ENCODE measurements at regions not wholly inside any gene's neighbourhood (a gene's known extent, or its start where the extent isn't known, plus 50 kb on each side); places are given as distances from the start of the nearest gene placed in this dataset.
"Not testable (repeated sequence)": the region's sequence is repeated elsewhere in the genome, so short reads cannot be mapped to it uniquely, and the experiment has no call there.

DNA sequence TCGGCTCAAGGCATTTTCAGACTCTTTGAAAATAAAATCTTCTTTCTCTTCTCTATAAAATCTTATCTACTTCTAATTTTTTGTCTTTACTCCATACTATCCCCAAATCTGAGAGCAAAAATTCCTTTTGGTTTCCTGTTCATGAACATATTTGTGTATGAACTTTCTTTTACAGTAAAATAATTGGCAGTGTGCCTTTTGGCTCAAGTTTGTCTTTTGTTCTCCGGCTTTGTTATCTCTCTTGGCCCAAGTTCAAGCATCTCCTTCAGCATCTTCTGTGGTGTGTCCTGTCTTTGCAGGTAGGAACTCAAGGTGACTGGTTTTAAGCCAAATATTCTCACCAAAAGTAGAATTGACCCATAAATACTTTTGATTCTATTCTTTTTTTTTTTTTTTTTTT is 276.6 kb upstream of the FAT1 start:
- DNase-seq = no peak

DNA sequence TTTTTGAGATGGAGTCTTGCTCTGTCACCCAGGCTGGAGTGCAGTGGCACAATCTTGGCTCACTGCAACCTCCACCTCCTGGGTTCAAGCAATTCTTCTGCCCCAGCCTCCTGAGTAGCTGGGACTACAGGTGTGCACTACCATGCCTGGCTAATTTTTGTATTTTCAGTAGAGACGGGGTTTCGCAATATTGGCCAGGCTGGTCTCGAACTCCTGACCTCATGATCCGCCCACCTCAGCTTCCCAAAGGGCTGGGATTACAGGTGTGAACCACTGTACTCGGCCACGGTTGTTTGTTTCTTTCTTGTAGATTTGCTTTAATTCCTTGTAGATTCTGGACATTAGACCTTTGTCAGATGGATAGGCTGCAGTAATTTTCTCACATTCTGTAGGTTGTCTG is 278.5 kb upstream of the FAT1 start:
- not testable (repeated sequence) for DNase-seq

DNA sequence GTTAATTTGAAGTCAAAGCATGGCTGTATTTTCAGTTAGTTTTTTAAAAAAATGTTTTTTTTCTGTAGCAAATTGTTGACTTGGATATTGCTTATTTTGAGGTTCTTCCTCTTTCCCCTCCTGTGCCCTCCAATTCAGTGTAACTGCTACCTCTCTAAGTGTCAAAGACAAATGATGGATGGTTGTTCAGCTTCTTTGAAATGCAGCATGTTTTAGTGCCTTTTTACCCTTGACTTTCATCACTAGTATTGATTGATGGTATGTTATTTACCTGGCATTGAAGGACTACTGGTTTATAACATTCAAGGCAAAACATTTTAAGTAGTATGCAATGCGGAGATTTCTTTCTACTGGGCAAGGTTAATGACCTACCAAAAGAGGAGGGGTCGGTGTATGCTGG is 281.0 kb upstream of the FAT1 start:
- DNase-seq = no peak

DNA sequence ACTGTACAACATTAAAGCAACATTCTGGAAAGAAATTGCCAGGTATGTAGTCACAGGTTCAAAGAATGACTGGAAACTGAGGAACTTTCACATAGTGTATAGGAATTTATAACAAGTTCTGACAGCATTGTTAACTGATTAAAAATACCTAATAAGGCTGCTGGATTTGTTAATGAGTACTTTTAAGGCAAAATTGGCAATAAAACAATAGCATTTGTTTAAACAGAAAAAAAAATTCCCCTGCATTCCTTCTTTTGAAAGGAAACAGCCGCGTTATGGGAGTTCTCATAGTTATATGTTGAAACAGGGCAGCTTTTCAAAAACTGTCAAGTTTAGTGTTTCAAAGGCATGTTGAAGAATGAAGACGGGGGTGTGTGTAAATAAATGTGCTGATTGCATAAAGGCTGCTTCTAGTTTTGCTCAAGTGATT is 282.5 kb upstream of the FAT1 start:
- DNase-seq = no peak

- no peak for DNase-seq
Observed at GRCh38 chr4:187010052-187010451, 286.4 kb upstream of the FAT1 start.

DNA sequence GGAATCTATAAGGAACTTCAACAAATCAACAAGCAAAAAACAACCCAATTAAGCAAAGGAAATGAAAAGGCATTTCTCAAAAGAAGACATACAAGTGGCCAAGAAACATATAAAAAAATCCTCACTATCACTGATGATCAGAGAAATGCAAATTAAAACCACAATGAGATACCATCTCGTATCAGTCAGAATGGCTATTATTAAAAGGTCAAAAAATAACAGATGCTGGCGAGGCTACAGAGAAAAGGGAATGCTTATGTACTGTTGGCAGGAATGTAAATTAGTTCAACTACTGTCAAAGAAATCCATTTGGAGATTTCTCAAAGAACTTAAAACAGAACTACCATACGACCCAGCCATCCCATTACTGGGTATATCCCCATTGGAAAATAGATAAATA is 292.4 kb upstream of the FAT1 start:
- no peak for DNase-seq

DNA sequence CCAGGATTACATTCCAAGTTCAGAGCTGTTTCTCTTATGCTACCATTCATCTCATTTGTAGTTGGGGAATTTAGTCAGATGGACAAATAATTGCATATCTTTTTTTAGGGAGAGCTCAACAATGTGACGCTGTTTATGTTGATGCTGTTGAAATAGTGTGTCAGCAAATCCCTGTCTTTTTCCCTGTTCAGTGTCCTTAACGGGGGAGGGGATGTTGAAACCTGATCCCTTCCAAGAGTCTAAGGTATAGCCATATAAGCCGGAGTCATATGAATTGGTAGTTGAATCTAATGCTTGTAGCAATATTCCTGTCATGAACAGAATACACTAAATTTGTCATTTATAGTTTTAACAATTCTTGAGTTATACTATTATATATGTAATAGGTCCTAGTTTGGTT is 293.5 kb upstream of the FAT1 start:
- DNase-seq = no peak

GRCh38 chr4:187019896-187020295 is 296.2 kb upstream of the FAT1 start:
- no peak for DNase-seq

- DNase-seq = no peak
Observed at GRCh38 chr4:187020676-187021075, 297.0 kb upstream of the FAT1 start.

DNA sequence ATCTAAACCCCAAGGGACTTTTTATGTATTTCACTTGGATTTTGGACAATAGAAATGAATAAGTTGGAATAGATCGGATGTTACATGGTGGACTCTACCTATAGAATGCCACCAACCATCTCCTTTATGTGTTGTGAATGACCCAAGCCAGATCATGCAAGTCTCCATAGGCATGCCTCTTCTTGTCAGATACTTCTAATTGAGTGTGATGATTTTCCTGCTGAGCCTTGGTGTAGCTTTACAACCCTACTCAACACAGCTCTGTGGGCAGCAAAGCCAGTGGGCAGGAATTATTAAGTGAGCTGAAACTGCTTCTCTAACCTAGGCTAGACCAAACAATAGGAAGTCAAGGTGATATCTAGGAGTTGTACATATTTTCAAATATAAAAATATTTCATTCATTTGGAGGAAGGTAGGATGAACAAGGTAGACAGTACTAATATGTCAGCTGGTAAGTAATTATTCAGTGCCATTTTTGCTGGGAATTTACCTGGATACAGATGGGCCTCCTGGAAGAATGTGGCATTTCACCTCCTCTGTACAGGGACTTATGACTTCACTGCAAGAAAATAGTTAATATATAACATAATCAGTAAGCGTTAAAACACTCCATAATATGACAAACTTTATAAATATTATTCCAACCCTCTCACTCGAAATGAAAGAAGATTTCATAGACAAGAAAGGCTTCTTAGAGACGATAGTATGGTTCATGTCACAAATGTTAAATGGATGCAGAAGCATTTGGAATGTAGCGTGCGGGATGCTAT is 298.0 kb upstream of the FAT1 start:
- DNase-seq = no peak

DNA sequence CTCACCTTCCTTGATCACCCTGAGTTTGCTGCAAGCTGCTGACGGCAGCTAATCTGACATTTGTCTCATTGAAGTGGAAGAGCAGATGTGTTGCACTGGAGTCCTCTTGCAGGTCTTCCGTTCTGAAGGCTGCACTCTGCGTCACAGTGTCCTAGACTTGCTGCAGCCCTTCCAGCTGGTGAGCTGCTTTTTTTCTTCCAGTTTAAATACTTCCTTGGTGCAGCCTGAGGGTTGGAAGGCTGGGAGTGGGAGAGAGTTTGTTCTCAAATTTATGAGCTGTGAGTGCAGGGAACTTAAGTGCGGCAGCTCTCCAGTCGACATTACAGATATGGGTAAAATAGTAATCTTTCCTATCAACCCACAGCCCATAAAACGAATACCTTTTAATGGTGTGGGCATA is 303.6 kb upstream of the FAT1 start:
- DNase-seq = no peak

- DNase-seq = no peak
Observed at GRCh38 chr4:187042251-187042650, 318.6 kb upstream of the FAT1 start.

- DNase-seq = no peak
Observed at GRCh38 chr4:187046471-187046870, 322.8 kb upstream of the FAT1 start.

GRCh38 chr4:187059021-187059420 is 335.4 kb upstream of the FAT1 start:
- DNase-seq = no peak

DNA sequence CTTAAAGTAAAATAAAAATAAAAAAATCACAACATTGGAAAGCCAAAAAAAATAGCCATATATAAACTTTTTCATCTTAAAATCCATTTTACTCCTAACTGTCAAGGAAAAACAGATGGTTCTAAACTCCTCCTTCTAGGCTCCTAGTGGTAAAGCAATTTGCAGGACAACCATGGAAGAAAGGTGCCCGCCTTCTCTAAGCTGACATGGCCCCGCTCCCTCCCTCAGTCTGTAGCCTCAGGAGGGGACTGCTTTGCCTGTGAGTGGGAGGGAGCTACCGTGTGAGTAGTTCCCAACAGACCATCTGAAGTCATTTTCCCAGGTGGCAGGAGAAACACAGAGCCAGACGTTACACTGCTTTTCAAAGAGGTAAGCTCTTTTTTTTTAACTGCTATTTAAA is 336.2 kb upstream of the FAT1 start:
- DNase-seq = no peak

DNA sequence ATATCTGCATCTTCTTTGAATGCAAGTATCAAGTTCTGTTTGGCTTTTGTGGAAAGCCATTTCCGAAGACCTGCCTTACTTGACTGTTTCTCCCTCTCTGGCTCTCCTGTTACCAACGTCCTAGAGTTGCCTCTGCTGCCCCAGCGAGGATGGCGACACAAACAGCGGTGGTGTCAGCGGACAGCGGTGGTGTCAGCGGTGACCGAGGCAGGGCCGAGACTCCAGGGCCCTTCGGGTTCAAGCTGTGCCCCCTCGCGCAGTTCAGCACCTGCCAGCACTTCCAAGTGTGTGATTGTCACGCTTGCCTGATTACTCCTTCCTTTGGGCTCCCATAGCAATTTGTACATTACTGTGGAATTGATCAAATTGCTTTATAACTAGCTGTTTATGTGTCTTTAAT is 336.9 kb upstream of the FAT1 start:
- DNase-seq = no peak

- no peak for DNase-seq
Observed at GRCh38 chr4:187063251-187063650, 339.6 kb upstream of the FAT1 start.

GRCh38 chr4:187064033-187064432 is 340.4 kb upstream of the FAT1 start:
- DNase-seq = no peak

DNA sequence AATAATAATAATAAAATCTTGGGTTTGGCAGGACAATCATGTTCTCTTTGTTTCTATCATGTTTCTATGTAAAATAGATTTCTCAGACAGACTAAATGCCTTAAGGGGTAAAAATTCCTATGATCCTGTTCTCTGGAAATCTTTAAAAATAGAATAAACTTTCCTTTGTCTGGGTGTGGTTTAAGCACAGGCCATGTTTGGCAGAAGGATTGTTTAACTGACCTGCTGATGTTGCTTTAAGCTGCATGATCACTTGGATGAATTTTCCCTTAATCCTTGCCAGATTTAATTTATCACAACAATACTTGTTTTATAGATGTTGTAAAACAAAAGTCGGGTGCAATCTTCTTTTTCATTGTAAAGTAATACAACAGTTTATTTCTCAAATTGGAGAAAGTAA is 341.7 kb upstream of the FAT1 start:
- DNase-seq = no peak

GRCh38 chr4:187065806-187066205 is 342.1 kb upstream of the FAT1 start:
- no peak for DNase-seq

DNA sequence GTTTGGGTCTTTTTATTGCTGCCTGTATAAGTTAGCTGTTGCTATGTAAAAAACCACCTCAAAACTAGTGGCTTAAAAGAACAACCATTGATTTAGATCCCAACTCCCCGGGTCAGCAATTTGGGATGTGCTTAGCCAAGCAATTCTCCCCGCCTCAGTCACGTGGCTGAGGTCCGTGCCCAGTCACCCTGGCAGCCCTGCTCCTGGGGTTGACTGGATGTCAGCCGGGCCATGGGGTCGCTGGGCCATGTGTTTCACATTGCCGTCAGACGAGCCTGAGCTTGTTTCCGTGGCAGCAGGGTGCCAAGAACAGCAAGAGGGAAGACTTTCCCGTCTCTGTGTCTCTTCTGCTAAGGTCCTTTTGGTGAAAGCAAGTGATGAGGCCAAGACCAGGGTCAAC is 345.7 kb upstream of the FAT1 start:
- DNase-seq = no peak

- DNase-seq = no peak
Observed at GRCh38 chr4:187070158-187070557, 346.5 kb upstream of the FAT1 start.

GRCh38 chr4:187070740-187071139 is 347.1 kb upstream of the FAT1 start:
- DNase-seq = no peak

DNA sequence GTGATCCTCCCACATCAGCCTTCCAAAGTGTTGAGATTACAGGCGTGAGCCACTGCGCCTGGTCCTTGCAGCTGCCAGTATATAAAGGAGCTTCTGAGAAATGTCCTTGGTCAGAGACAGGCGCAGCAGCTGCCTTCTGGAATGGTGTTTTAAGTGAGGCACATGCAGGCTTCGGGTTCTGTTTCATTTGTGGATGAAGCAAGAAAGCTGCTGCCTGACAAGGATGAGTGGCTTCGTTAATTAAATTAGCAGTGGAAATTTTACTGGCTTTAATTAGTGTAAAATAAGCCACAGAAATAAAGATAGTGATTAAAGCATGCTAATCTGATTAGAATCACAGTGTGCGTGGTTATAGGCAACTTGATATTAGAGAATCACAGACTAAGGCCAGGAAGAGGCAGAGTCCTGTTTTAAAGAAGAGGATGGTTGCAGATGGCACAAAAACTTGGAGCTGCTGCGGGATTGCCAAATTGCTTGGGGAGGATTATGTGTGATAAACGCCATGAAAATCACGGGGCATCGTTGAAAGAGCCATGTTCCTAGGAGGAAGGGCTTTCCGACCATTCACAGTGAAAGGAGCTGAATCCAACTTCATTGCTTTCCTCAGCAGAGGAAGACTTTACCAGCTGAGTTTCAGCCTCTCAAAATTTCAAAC is 348.4 kb upstream of the FAT1 start:
- no peak for DNase-seq

DNA sequence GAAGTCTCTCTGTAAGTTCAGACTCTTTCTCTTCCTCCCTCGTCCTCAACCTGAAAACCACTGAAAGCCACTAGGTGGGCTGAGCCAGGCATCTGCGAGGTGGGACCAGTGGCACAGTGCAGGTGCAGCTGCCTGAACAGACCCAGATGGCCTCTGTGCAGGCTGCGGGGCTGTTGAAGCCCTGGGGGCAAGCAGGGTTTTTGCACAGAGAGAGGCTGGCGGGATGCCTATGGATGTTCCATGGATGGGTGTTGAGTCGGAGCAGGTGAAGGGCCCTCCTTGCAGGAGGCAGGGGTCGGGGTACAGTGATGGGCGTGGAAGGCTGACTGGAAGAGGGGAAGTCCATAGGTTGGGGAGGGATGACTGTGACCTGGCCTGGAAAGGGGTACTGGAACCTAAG is 350.2 kb upstream of the FAT1 start:
- DNase-seq = no peak

All from DMS 273 treated with DMSO at 0.1 percent for 48 hours (cell line).